SK-N-MC (cell line): ENCODE measurements at regions not wholly inside any gene's neighbourhood (a gene's known extent, or its start where the extent isn't known, plus 50 kb on each side); places are given as distances from the start of the nearest gene placed in this dataset.

ENCODE experiments used
- EZH2 ChIP-seq: fragments of 200-600 bp; sonication (generic); IDR thresholded peaks from one replicate; pipeline ENCODE4 v1.6.1; 2017; ENCODE audit warnings: antibody characterized with exemption
- FOXP2 ChIP-seq: optimal IDR thresholded peaks from 2 replicates; pipeline ENCODE3; 2011; ENCODE audit warnings: mild to moderate bottlenecking, moderate library complexity; ENCODE audit not compliant: insufficient read depth; ENCODE audit errors: extremely low read length, control extremely low read depth
- POLR2AphosphoS5 ChIP-seq: IDR thresholded peaks from 2 replicates; pipeline ENCODE4 v1.6.1; 2012; ENCODE audit warnings: mild to moderate bottlenecking, low read depth, low read length, borderline replicate concordance

DNA sequence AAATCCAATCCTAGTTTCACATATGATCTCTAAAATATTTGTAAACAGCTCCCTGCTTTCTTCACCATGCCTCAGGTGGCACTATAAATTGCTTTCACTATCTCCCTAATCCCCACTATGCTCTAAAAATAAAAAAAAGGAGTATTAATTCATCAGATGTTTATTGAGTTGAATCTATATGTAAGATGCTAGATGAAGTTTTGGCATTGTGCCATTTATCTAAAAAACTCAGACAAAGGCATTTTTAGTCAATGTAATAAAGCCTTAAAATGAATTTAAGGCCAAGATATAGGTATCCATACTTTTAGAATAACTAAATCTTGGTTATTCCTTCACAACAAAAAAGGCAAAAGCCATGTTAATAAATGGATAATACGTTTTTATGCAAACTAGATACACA, 373.9 kb downstream of the ETS1 start:
- TF ChIP-seq POLR2AphosphoS5 (no peak), EZH2 (no peak), FOXP2 (no peak)
